ENCODE measurements at regions not wholly inside any gene's neighbourhood (a gene's known extent, or its start where the extent isn't known, plus 50 kb on each side); places are given as distances from the start of the nearest gene placed in this dataset.
"Not testable (repeated sequence)": the region's sequence is repeated elsewhere in the genome, so short reads cannot be mapped to it uniquely, and the experiment has no call there.

DNA sequence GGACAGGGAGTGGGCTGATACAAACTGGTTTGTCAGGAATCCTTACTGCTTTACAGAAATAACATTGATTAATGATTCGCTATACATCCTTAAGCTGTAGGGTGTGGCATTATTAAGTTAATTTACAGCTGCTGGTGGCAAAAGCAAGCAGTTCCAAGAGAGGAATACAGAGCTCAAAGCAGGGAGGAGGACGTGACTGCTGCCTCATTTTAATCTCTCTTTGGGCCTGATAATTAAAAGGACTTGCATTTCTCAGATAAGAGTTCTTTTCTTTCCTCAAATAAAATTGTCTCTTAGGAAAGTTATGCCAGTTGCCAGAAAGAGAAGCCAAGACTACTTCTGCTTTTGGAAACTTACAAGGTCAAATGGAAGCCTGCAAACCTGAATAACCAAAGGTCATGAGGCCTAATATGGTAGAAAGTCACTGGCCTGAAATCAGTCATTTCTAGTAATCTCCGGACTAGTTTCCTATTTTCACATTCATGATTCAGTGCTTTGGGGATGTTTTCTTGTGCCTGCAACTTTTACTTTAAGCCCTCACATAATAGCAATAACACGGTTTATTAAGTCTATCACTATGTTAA lies 426.2 kb upstream of the SPATA31A3 start:
- not testable (repeated sequence) for ATAC-seq

DNA sequence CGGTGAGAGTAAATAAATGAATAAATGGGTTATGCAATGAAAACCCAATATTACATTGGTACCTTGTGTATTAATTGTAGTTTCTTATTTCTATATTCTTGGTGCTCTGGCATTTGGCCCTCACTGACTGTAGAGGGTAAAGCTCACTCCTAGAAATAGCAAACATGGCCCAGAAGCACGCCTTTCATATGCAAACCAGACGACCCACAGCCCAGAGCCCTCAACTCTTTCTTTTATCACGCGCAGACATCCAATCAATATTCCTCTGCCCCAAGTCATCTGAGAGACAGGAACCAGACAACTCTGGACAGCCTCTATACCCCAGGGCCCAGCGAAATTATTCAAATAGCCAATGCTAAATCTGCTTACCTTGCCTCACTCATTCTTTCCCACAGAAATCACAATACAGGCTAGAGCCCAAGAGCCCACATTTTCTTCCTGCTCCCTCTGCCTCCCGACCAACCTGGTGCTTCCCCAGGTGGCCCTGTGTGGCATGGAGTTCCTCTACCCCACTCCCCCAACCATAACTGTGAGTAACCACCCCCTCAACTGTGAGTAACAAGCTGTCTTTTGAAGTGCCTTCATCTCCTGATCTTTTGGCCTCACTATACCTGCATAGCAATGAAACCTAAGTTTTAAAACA lies 425.1 kb upstream of the SPATA31A3 start:
- not testable (repeated sequence) for ATAC-seq

DNA sequence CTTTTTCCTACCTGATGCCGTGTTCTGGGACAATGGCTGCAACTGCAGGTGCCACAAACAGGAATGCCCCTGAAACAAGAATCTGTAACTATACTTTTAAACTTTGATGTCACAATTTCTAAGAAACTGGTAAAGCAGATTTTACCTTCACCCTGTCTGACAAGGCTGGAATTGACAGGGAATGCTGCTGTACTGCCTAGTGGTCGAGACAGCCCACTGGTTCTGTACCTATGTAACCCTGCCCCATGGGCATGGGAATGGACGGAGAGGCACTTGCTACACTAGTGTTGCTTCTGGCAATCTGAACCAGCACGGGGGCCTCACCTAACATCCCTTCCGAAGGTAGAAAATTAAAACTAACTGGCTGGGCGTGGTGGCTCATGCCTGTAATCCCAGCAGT lies 424.3 kb upstream of the SPATA31A3 start:
- ATAC-seq, result not testable (repeated sequence)

DNA sequence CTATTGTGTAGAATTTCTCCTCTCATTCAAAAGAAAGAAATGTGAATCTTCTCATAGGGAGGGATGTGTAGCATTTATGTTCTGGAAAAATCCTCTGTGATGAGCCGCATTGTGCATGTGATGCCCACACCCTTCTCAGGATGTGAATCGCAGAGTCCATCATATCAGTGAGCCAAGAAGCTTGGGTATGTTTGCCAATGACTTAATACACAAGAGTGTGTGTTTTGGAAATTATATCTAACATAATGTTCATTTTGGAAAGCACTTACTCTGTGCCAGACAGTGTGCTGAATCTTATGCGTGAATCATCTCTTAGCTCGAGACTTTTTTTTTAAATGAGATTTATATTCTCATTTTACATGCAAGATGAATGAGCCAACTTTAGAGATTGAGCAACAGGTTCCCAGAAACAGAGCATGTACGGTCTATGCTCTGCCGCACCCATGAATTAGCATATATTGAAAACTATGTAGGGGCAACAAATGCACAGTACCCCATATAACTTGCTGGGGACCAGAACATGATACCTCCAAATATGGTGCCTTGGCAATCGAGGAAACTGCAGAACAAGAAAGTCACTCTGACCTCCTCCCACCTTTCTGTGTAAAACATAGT lies 418.4 kb upstream of the SPATA31A3 start:
- ATAC-seq, result not testable (repeated sequence)

DNA sequence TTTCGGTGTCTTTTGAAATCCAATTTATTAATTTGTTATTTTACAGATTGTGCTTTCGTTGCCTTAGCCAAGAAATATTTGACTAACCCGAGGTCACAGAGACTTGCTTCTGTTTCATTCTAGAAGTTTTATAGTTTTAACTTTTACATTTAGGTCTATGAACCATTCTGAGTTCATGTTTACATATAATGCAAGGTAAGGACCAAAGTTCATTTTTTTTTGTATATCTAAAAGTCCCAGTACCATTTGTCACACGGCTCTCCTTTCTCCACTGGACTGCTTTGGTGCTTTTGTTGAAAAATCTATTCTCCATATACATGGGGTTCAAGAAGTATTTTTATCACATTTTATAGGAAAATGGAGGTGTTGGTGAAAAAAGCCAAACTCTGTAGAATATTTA lies 411.4 kb upstream of the SPATA31A3 start:
- ATAC-seq, result not testable (repeated sequence)

DNA sequence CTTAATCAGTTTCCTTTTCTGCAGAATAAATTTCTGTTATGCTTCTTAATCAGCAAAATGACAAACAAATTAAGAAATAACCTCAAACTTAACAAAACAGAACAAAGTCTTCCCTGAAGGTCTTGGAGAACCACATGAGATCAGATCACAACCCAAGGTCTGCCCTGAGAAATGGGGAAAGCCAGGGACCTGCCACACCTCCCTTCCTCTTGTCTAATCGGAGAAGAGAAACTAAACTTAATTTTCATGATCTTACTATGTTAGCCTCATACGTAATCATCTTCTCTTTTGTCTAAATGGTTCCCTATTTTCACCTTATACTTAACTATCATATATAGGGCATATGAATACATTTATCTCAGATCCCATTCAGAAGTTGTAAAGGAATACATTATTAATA lies 405.4 kb upstream of the SPATA31A3 start:
- not testable (repeated sequence) for ATAC-seq

DNA sequence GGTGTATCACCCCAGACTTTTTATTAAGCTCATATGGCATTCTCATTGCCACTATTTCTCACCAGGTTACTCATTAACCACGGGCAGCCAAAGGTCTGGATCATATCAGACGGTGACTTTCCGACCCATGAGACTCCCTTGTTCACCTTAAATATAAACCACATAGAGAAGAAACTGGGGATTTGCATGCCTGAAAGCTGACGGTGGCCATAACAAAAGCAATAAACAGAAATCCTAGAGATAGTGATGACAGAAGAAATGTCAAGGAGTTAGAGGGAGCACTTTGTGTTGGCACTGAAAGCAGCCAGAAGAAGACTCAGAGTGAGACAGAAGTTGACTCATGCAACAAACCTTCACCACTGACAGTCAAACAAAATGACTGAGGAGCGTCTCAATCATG lies 402.4 kb upstream of the SPATA31A3 start:
- not testable (repeated sequence) for ATAC-seq

DNA sequence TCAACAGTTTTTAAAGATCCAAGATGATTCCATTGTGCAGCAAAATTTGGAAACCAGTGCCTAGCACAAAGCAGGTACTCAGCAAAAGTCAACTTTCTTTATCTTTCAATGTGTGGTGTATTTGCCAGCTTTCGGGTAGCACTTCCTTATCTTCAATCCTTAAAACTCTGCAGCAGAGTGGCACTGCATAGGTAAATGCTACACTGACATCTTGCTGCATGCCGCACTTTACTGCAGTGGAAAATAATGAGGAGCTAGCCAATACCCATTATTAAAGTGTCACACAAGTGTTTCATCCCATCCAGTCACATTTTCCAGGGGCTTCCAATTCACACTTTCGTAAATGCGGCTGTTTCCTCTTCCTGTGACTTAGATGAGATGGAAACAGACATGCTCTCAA lies 401.7 kb upstream of the SPATA31A3 start:
- not testable (repeated sequence) for ATAC-seq

DNA sequence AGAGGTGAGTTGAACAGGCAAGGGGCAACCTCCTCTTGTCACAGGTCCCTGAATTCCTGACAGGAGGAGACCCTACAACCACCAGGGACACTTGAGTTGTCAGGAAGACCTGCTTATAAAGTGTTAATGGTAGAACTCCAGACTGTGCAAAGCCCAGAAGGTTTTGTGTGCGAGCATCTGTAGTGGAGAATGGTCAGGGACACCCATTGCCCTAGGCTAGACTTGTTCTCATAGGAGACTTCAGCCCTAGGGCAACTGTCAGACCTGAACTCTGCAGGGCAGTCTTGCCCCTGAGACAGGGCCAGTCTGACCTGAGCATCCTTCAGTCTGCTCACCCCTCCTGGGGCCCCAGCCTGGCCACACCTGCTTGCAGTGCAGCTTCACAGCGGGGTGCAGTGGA lies 377.3 kb upstream of the SPATA31A3 start:
- ATAC-seq, result peak in 1 of 2 donors; percentile 25

DNA sequence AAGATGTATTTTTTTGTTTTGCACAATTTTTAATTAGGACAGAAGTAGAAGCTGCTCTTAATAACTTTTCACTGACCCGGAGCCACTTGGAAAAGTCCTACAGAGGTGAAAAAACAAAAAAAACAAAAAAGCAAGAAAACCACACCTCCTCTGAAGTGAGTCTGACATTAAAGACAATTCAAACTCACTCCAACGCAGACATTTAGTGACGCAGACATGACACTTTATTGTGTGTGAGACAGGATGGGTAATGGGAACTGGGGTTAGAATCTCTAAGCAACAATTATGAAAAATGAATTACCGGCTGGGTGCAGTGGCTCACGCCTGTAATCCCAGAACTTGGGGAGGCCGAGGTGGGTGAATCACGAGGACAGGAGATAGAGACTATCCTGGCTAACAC lies 370.0 kb upstream of the SPATA31A3 start:
- ATAC-seq, result not testable (repeated sequence)

DNA sequence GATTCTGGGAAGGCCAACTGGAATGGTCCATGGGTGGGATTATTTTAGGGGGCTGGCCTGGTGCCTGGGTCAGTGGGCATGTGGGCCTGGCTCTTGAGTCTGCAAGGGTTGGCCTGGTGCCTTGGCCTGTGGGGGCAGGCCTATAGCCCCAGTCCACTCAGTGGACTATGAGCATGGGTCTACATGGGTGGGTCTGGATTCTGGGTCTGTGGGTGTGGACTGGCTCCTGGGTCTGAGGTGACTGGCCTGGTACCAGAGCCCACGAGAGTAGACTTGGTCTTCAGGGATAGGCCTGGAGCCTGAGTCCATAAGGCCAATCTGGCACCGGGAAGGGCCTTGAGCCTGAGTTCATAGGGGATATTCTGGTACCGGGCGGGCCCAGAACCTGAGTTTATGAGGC lies 361.6 kb upstream of the SPATA31A3 start:
- not testable (repeated sequence) for ATAC-seq

DNA sequence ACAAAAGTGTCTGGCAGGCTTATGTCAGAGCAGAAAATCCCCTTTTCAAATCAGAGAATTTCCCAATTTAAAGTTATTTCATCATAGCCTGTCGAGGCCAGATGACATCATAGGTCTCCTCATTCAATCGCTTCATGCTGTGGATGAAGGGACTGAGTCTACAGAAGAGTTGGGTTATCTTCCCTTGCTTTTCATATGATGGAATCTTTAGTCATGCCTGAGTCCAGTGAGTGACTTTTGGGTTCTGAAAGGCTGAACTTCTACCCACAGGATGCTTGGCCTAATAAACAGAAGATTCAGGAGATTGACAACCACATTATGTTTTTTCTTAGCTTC lies 357.0 kb upstream of the SPATA31A3 start:
- not testable (repeated sequence) for ATAC-seq

DNA sequence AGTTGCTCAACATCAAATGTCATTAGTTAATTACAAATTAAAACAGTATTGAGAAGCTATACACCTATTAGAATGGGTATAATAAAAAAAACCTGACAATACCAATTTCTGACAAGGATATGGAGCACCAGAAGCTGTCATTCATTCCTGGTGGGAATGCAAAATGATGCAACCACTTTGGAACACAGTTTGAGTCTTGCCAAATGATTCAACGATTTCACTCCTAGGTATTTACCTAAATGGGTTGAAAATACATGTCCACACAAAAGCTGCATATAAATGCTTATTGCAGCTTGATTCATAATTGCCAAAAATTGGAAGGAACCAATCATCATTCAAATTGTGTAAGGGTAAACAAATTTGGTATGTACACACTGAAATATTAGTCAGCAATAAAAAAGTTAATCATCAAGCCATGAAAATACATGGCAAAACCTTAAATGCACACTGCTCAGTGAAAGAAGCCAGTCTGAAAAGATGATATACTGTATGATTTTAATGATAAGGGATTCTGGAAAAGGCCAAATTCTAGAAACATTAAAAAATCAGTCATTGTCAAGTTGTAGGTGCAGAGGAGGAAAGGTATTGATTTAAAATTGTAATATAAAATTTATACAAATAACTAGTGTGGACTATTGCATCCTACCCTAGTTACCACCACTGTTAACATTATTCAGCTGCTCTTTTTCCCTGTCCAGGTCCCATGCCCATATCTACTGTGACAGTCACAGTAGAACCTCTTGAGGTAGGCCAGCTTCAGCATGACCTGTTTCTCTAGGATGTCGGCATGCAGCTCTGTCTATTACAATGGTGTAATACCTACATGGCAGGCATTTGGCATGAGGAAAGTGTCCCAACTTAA lies 356.4 kb upstream of the SPATA31A3 start:
- ATAC-seq, result not testable (repeated sequence)

DNA sequence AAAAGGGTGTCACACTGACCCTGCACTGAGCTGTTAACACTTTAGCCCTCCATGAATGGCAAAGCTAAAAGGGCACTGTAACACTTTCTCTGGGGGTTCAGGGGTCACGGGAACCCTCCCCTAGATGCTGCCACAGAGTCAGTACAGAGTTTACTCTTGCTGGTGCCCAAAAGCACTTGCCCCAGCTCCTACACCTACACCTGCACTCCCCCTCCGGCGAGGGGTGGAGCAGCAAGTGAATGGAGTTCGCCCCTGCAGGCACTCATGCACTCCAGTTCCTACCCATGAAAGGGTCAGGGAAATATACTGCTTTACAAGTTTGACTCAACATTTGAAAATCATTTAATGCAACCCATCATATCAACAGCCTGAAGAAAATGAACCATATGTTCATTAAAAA lies 355.7 kb upstream of the SPATA31A3 start:
- ATAC-seq, result not testable (repeated sequence)

DNA sequence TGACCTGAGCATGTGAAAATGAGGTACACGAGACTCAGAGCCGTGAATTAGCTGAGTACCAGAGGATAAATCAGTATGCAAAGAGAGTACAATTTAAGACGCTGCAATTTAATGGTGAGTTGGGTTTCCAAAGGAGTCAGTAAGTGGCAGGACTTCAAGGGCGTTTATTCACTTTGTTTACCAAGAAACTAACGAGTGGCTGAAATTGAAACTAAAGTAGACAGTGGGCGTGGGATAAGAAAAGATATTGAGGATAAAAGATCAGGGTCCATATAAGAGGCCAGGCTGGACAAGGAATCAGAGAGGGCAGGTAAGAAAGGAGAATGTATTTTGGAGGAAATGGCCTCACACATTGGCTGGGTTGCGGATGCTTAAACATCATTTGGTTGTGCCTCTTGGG lies 346.9 kb upstream of the SPATA31A3 start:
- not testable (repeated sequence) for ATAC-seq

DNA sequence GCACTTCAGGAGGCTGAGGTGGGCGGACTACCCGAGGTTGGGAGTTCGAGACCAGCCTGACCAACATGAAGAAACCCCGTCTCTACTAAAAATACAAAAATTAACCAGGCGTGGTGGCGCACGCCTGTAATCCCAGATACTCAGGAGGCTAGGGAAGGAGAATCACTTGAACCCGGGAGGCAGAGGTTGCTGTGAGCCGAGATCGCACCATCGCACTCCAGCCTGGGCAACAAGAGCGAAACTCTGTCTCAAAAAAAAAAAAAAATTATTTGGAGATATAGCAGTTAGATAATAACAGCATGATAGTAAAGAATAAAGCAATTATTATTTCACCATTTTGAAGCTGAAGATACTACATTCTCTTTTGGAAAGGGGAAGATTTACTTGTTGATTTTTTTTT lies 345.9 kb upstream of the SPATA31A3 start:
- not testable (repeated sequence) for ATAC-seq

DNA sequence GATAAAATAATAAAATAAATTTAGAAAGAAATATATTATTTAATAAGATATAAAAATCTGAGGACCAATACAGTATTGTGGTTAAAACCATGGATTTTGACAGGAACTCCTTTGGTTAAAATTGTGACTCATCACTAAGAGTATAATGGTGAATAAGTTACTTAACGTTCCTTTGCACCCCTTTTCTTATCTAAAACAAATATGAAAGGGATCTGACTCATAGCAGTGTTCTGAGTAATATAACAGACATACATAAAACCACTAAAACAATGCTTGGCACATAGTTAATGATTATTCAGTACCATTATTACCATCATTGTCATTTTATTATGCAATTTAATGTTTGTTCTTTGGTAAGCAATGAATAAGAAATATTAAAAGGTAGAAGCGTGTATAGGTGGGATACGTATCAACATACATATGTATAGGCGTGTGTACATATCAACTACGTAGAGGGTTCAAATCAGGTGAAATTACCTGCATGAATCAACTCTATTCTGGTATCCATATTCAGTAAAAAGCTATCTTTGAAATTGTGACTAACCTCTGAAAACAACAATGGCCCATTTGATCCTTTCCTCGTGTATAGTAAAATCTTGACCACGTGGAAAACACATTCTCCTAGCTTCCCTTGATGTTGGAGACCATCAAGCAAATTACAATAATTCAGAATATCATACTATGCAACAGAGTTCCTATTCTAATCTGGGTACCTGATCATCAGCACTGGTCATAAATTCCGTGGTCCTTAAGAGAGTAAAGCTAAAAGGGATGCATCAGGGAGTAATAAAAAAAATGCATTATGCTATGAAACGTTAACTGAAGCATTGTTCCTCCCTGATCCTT lies 342.6 kb upstream of the SPATA31A3 start:
- ATAC-seq, result peak; percentile 62 to 71

DNA sequence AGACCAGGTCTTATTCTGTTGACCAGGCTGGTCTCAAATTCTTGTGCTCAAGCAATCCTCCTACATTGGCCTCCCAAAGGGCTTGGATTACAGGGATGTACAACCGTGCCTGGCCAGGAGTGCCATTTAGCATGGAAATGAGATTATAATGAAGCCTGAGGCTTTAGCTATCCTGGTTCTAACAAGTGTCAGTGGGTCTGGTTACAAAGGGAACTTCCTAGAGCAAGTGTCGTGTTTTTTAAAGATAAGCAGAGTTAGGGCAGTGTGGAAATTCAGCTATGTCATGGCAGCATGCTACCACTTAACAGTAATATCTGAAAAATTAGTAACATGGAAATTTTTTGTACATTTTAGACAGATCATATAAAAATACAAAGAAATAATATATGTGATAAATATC lies 339.3 kb upstream of the SPATA31A3 start:
- ATAC-seq, result not testable (repeated sequence)

DNA sequence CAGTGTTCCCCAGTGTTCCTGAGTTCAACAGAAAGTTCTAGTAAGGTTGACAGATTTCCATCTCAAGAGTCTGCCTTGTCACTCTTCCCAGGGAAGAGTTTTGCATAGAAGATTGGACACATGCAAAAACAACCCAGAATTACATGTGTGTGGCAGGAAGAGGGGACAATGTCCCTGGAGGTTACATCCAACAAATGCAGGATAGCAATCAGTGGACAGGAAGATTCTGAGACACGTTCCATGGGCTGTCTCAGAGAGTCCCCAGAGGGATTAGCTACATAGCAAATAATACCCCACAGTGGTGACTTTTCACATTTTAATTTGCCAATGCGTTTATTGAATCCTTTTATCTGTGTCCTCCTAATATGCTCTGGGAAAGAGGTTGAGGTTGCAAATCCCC lies 321.1 kb upstream of the SPATA31A3 start:
- ATAC-seq, result not testable (repeated sequence)

DNA sequence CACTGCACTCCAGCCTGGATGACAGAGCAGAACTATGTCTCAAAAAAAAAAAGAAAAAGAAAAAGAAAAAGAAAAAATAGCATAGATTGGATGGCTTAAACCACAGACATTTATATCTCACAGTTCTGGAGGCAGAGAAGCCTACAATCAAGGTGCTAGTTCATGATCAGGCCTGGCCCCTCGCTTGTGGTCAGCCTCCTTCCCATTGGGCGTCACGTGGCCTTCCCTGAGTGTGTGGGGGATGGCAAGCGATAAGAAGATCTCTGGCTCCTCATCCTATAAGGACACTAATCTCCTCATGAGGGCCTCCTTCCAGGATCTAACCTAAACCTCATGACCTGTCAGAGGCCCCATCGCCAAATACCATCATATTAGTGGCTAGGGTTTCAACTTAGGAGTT lies 320.2 kb upstream of the SPATA31A3 start:
- not testable (repeated sequence) for ATAC-seq

DNA sequence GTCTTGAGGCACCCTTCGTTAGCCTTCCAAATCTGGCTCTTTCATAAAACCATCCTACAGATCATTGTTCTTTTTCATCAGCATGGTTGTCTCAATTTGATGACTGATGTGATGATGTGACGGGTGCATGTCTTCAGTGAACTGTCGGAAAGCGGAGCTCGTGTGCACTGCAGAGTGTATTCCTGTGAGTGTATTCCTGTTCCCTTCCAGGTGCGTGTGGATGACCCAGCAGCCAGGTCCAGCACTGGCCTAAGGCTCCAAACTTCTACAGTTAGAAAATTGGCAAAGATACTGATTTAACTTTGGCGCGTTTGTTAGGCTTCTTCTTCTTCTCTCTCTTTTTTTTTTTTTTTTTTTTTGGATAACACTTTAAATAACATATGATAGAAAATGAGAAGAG lies 314.8 kb upstream of the SPATA31A3 start:
- ATAC-seq, result not testable (repeated sequence)

DNA sequence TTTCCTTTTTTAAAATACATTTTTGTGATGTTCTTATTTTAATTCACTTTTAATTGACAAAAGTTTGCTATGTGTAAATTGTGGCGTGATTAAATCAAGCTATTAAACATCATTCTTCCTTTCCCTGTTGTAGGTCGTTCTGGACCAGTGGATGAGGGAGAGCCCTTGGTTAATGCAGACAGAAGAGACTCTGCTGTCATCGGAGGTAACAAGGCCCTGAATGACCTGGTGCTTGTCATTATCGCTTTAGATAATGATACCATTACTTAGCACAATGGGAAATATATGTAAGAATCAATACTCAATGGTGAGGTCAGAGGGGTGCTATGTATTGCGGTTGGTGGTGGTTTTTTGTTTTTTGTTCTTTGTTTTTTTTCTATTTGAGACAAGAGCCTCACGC lies 296.4 kb upstream of the SPATA31A3 start:
- not testable (repeated sequence) for ATAC-seq
